SK-N-MC (cell line): ENCODE measurements at regions not wholly inside any gene's neighbourhood (a gene's known extent, or its start where the extent isn't known, plus 50 kb on each side); places are given as distances from the start of the nearest gene placed in this dataset.

Experiments
- EZH2 ChIP-seq: fragments of 200-600 bp; sonication (generic); IDR thresholded peaks from one replicate; pipeline ENCODE4 v1.6.1; 2017; ENCODE audit warnings: antibody characterized with exemption
- POLR2AphosphoS5 ChIP-seq: IDR thresholded peaks from 2 replicates; pipeline ENCODE4 v1.6.1; 2012; ENCODE audit warnings: mild to moderate bottlenecking, low read depth, low read length, borderline replicate concordance

GRCh38 chr4:49516796-49517195, 530.7 kb downstream of the CWH43 start:
- TF ChIP-seq EZH2 (no peak), POLR2AphosphoS5 (no peak)
